GM18861 (cell line): ENCODE measurements at regions not wholly inside any gene's neighbourhood (a gene's known extent, or its start where the extent isn't known, plus 50 kb on each side); places are given as distances from the start of the nearest gene placed in this dataset.
A peak's percentile ranks its signal among the peaks of the same experiment; 100 is the strongest.

ENCODE experiments used
- ATAC-seq: cut with Tn5 transposase; IDR thresholded peaks from one replicate; pipeline ENCODE4 v1.9.1; 2021; ENCODE audit not compliant: unreplicated experiment

DNA sequence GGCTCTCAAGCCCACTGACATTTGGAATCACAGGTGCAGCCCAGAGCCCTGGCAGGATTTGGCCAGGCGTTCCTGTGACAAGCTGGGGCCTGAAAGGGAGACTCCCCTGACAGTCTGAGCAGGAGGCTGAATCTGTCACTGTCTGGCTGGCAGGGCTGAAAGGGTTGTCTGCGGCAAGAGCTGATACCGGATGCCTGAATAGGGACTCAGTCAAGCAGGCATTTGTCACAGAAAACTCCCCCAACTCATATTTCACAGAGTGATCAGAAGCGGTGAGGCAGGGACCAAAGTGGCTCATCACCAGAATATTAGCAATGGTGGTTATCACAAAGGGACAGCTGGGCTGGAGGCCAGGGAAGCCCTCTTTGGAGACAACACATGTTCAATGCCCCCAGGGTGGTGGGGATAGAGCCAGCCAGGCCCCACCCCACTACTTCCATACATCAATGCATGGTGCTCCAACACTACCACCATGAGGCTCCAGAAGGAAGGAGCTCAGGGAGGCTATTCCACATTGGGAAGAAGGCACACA is 295.5 kb downstream of the DTWD2 start:
- ATAC-seq: no peak

DNA sequence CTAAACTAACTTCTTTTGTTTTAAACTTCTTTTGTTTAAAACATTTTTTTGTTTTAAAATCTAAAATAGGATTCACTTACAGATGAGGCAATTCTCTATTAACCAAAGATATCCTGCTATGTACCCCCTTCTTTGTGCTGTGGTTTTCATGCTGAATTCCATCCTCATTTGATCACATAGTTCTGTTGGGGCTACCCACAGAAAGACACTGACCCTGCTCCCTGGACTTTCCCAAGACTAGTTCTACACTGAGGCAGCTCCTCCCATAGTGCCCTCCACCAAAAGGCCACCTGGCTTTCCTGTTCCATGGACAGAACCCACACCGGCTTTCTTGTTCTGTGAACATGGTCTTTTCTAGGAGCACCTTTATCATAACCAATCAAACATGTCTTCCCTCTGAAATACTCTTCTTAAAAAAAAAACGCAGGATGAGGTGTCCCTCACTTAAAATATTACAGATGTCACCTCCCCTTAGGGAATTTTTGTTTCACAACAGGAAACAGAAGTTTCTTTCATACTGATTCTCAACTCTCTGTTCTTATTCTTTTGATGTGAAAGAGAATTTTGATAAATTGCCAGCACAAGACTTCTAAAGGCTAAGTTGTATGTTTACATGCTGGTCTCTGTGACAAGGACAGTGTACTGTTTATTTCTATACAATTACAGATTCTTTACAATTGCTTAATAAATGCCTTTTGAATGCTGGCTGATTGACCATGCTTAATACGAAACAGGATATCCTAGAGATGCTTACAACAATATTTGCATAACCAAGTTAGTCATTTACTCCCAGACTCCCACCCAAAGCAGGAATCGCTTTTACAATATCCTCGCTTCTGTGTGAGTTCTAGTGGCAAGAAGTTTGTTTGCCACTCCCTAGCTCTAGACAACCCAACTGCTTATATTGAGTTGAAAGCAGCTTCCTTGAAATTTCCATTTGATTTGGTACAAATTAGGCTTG is 300.4 kb downstream of the DTWD2 start:
- ATAC-seq: peak; percentile 49

- no peak for ATAC-seq
Measured at GRCh38 chr5:118687100-118687499, 301.2 kb downstream of the DTWD2 start.

DNA sequence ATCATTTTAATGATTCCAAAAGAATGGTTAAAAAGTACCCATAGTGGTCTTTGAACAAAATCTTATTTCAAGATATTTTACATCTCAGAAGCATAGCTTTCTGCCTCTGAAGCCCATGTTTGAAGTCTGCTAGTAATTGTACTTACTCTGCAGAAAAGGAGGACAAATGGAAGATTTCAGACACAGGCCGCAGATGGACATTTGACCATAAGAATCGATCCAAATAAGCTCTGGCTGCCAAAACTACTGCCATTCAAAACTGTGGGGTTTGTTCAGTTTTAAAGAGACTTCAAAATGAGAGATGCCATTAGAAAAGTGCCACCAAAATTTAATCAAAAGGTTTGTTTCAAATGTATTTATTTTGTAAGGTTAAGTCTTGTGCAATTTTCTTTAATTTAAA is 306.7 kb downstream of the DTWD2 start:
- no peak for ATAC-seq

GRCh38 chr5:118679264-118679940 is 308.9 kb downstream of the DTWD2 start:
- no peak for ATAC-seq

- no peak for ATAC-seq
Measured at GRCh38 chr5:118678746-118679145, 309.6 kb downstream of the DTWD2 start.

GRCh38 chr5:118675247-118675646 is 313.1 kb downstream of the DTWD2 start:
- no peak for ATAC-seq

- no peak for ATAC-seq
Measured at GRCh38 chr5:118657576-118657975, 330.8 kb downstream of the DTWD2 start.

- ATAC-seq: no peak
Measured at GRCh38 chr5:118653872-118654271, 334.5 kb downstream of the DTWD2 start.

- ATAC-seq: no peak
Measured at GRCh38 chr5:118653183-118653582, 335.2 kb downstream of the DTWD2 start.

DNA sequence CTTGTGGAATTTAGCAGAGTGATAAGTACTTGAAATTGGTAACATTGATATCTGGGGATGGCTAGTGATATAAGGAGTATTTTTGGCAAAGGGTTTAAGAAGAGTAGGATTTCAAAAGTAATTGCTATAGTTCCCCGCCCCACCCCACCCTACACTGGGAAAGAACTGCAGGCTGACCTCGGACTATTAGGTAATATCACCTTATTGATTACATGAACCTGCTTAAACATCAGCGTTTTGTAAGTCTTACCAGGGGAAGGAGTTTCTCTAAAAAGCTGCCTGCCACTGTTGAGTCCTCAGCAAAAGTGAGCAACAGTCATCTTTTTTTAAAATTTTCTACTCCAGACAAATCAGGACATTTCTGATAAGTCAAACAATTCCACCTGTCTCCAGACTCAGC is 337.3 kb downstream of the DTWD2 start:
- no peak for ATAC-seq

DNA sequence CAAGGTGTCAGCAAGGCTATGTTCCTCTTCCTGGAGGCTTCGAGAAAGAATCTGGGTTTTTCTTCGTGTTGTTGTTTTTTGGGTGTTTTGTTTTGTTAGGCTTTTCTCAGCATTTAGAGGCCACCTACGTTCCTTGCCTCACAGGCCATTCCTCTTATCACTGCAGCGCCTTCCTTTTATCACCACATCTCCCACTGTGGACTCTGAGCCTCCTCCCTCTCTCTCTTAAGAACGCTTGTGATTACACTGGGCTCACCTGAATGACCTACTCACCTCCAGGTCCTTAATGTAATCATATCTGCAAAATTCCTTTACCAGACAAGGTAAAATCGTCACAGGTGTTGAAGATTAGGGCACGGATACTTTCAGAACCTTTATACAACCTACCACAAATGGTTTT is 340.8 kb downstream of the DTWD2 start:
- ATAC-seq: no peak

DNA sequence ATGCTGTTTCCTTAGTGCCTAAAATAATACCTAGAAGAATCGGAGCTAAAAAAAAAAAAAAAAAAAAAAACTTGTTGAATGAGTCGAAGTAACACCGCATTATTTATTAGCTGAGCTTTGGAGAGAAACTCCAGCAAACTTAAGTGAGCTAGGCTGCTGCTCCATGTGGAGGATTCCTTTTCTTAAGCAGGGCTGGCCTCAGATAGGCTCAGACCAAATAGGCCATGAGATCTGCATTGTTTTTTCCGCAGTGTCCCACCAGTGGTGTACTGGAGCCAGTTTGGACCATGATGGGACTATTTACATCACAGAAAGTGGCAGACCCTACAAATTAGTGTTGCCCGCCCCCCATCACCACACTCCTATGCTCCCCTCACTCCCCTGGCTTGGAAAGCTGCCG is 341.4 kb downstream of the DTWD2 start:
- no peak for ATAC-seq

DNA sequence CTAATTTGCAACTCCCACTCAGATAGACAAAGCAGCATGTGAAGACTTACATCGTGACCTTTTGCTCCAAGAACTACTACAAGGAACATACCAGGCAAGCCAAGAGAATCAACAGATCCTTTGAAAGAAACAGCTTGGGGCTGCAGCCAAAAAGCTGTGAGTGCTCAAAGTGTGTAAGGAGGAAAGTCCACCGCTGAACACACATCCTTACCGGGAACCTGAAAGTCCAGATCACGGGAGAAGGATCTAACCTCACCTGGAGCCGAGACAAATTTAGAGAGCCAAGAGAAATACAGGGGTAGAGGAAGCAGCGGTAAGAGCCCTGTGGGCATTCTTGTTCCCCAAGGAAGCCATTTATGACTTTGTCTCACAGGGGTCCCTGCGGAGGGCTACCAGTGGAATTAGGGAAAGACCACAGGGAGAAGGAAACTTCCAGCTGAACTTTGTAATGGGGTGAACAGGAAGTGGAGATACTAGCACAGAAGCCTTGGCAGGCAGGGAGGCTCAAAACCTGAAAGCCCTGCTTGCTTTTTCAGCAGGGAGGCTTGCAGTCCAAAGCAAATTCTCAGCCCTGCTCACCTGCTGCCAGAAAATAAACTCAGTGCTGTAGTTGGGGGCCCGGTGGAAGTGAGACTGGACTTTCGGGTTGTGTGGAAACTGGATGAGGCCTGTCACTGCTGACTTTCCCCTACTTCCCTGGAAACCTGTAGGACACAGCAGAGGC is 350.2 kb downstream of the DTWD2 start:
- no peak for ATAC-seq

- no peak for ATAC-seq
Measured at GRCh38 chr5:118628660-118629354, 359.5 kb downstream of the DTWD2 start.

DNA sequence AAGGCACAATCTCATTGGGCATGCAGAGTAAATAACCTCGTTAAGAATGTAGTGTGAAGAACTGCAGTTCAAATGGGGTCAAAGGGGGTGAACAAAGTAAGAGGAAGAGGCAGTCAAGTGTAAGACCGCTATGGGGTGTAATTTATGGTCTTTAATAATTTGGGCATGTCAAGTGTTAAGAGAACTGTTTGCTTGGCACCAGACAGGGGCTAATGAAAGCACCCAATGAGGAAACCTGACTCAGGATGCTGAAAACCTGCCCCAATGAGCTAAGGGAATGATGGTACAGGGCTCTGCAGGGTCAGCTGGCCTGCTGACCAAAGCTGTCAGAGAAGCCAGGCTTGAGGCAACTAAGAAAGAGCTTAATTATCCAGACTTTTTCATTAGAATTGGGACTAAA is 368.1 kb downstream of the DTWD2 start:
- no peak for ATAC-seq

- ATAC-seq: no peak
Measured at GRCh38 chr5:118619823-118620222, 368.5 kb downstream of the DTWD2 start.

- ATAC-seq: no peak
Measured at GRCh38 chr5:118616281-118616680, 372.1 kb downstream of the DTWD2 start.

DNA sequence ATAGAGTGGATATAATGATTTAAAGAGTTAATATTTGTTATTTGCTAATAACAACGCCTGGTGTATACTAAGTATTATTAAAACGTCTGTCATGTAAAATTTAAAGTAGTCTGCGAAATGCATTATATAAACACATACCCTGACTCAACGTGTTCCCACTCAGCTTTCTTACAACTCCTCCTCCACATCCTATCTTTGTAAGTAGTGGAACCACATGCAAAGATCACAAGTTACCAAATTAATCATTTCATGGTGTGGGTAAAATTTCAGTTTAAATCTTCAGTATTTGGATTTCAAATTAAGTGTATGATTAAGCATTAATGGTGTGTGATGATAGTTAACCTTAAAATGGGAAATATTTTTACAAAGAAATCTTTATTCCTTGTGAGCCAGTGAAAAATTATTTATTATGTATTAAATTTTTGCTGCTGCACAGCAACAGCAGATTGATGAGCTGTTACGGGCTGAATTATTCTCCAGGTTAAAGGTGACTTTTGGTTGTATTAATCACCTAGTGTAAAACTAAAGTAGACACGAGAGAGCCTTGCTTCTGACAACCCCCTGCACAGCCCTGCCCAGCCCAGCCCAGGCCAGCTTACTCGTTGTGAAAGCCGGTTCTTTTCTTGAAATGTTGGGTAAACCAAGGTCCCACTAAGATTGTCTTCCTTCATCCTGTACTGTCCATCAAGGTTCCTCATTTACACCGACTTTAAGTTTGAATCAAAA is 373.5 kb downstream of the DTWD2 start:
- ATAC-seq: no peak

- ATAC-seq: no peak
Measured at GRCh38 chr5:118611332-118611945, 376.9 kb downstream of the DTWD2 start.
